Nephron (organoid): ENCODE measurements at regions not wholly inside any gene's neighbourhood (a gene's known extent, or its start where the extent isn't known, plus 50 kb on each side); places are given as distances from the start of the nearest gene placed in this dataset.

Experiments
- H3K27ac Mint-ChIP-seq, 3 experiments: 2 replicates each; pipeline ENCODE4 v1.8.0; 2020; ENCODE audit warnings: mixed read lengths in 3 of 3, mild to moderate bottlenecking in 2 of 3, moderate library complexity in 1 of 3
- H3K27me3 Mint-ChIP-seq: 2 replicates; pipeline ENCODE4 v1.8.0; 2021; ENCODE audit warnings: low read depth, mild to moderate bottlenecking, moderate library complexity, mixed read lengths
- H3K36me3 Mint-ChIP-seq: 2 replicates; pipeline ENCODE4 v1.8.0; 2020; ENCODE audit warnings: low read depth, mixed read lengths
- H3K4me1 Mint-ChIP-seq: 2 replicates; pipeline ENCODE4 v1.8.0; 2020; ENCODE audit warnings: mixed read lengths
- H3K4me3 Mint-ChIP-seq, 3 experiments: 2 replicates each; pipeline ENCODE4 v1.8.0; 2020; ENCODE audit warnings: mild to moderate bottlenecking in 3 of 3, mixed read lengths in 3 of 3, moderate library complexity in 2 of 3
- H3K9me3 Mint-ChIP-seq: 2 replicates; pipeline ENCODE4 v1.8.0; 2020; ENCODE audit warnings: mixed read lengths
- CTCF ChIP-seq, 3 experiments: fragments of 200-600 bp; sonication (generic); IDR thresholded peaks; one replicate each; pipeline ENCODE4 v1.5.0; 2021; ENCODE audit warnings: antibody characterized with exemption in 3 of 3; ENCODE audit not compliant: unreplicated experiment in 3 of 3

GRCh38 chr10:107918171-107918570, 753.7 kb upstream of the SORCS1 start:
- Mint-ChIP-seq H3K9me3 (peaks cover 17% of the 10 kb centered on the region), H3K36me3 (no peaks in the 10 kb centered on the region), H3K4me3 (no peak overlapping the region), H3K4me1 (peaks cover 14% of the 10 kb centered on the region), H3K27ac (no peak overlapping the region), H3K27me3 (peaks cover 59% of the 10 kb centered on the region)
- TF ChIP-seq CTCF (IDR thresholded peaks at IDR 0.05; ENCODE audit: unreplicated experiment in 3 of 3): no peak

GRCh38 chr10:107915215-107915610, 750.7 kb upstream of the SORCS1 start:
- H3K27me3 Mint-ChIP-seq: peaks cover 76% of the 10 kb centered on the region
- peaks cover 11% of the 10 kb centered on the region for H3K9me3 Mint-ChIP-seq
- TF ChIP-seq CTCF (IDR thresholded peaks at IDR 0.05; ENCODE audit: unreplicated experiment in 3 of 3): no peak
- peak overlapping the region; percentile 70 to 84 (median 75) for H3K4me3 Mint-ChIP-seq
- H3K4me1 Mint-ChIP-seq: peaks cover 15% of the 10 kb centered on the region
- no peaks in the 10 kb centered on the region for H3K36me3 Mint-ChIP-seq
- H3K27ac Mint-ChIP-seq: peak overlapping the region in 2 of 3 experiments; percentile 34 to 40

- Mint-ChIP-seq H3K27me3 (peaks cover 75% of the 10 kb centered on the region), H3K4me1 (peaks cover 15% of the 10 kb centered on the region), H3K9me3 (peaks cover 9% of the 10 kb centered on the region), H3K4me3 (peak overlapping the region; percentile 77 to 84 (median 79)), H3K27ac (peak overlapping the region in 2 of 3 experiments; percentile 40 to 65), H3K36me3 (no peaks in the 10 kb centered on the region)
- TF ChIP-seq CTCF (IDR thresholded peaks at IDR 0.05; ENCODE audit: unreplicated experiment in 3 of 3): no peak
Measured at GRCh38 chr10:107914450-107915214, 750.1 kb upstream of the SORCS1 start.

GRCh38 chr10:107913317-107914294, 749.1 kb upstream of the SORCS1 start:
- H3K27me3 Mint-ChIP-seq: peaks cover 68% of the 10 kb centered on the region
- TF ChIP-seq CTCF (IDR thresholded peaks at IDR 0.05; ENCODE audit: unreplicated experiment in 3 of 3): no peak
- H3K4me1 Mint-ChIP-seq: peaks cover 15% of the 10 kb centered on the region
- peak overlapping the region; percentile 77 to 79 (median 78) for H3K4me3 Mint-ChIP-seq
- peak overlapping the region in 1 of 3 experiments; percentile 2 for H3K27ac Mint-ChIP-seq
- H3K36me3 Mint-ChIP-seq: no peaks in the 10 kb centered on the region
- H3K9me3 Mint-ChIP-seq: peaks cover 2% of the 10 kb centered on the region

- no peaks in the 10 kb centered on the region for H3K4me1 Mint-ChIP-seq
- H3K27me3 Mint-ChIP-seq: no peaks in the 10 kb centered on the region
- H3K36me3 Mint-ChIP-seq: no peaks in the 10 kb centered on the region
- no peak overlapping the region for H3K4me3 Mint-ChIP-seq
- H3K9me3 Mint-ChIP-seq: no peaks in the 10 kb centered on the region
- no peak overlapping the region for H3K27ac Mint-ChIP-seq
- TF ChIP-seq CTCF (IDR thresholded peaks at IDR 0.05; ENCODE audit: unreplicated experiment in 3 of 3): no peak
Measured at GRCh38 chr10:107901076-107901475, 736.6 kb upstream of the SORCS1 start.
